HepG2 (cell line): ENCODE measurements at regions not wholly inside any gene's neighbourhood (a gene's known extent, or its start where the extent isn't known, plus 50 kb on each side); places are given as distances from the start of the nearest gene placed in this dataset.
"Not testable (repeated sequence)": the region's sequence is repeated elsewhere in the genome, so short reads cannot be mapped to it uniquely, and the experiment has no call there.

Source experiments
- AFF4 ChIP-seq: sonication (generic); formaldehyde crosslinking; IDR thresholded peaks from 2 replicates; pipeline ENCODE4 v1.4.0; 2020; ENCODE audit warnings: missing genetic modification reagents
- CTCF ChIP-seq: sonication (generic); formaldehyde crosslinking; IDR thresholded peaks from 2 replicates; pipeline ENCODE4 v1.5.0; 2020; ENCODE audit warnings: mild to moderate bottlenecking, missing genetic modification reagents, moderate library complexity
- EZH2 ChIP-seq: conservative IDR thresholded peaks from 2 replicates; pipeline ENCODE4 v1.6.1; 2012; ENCODE audit warnings: mild to moderate bottlenecking, low read depth, low read length, moderate library complexity
- GABPA ChIP-seq, 2 experiments: IDR thresholded peaks; 2 replicates each; pipeline ENCODE4 v1.6.1; 2011 to 2016; ENCODE audit warnings: low read depth in 2 of 2, low read length in 1 of 2, missing biosample characterization in 1 of 2, missing genetic modification characterization in 1 of 2
- ISX ChIP-seq: sonication (generic); formaldehyde crosslinking; conservative IDR thresholded peaks from 2 replicates; pipeline ENCODE4 v1.5.0; 2020; ENCODE audit warnings: missing genetic modification reagents
- TFAP4 ChIP-seq: sonication (generic); IDR thresholded peaks from 2 replicates; pipeline ENCODE4 v1.6.1; 2016; ENCODE audit warnings: low read depth, borderline replicate concordance
- TP53 ChIP-seq: sonication (generic); formaldehyde crosslinking; conservative IDR thresholded peaks from 2 replicates; pipeline ENCODE4 v1.4.0; 2020; ENCODE audit warnings: missing genetic modification reagents
- ZBTB1 ChIP-seq: sonication (generic); formaldehyde crosslinking; IDR thresholded peaks from 2 replicates; pipeline ENCODE4 v1.4.0; 2020; ENCODE audit warnings: missing genetic modification reagents, borderline replicate concordance
- ZBTB7A ChIP-seq: sonication (generic); formaldehyde crosslinking; IDR thresholded peaks from 2 replicates; pipeline ENCODE4 v1.8.0; 2022; ENCODE audit warnings: mild to moderate bottlenecking, missing genetic modification reagents
- ZKSCAN8 ChIP-seq: IDR thresholded peaks from 2 replicates; pipeline ENCODE4 v1.6.1; 2016; ENCODE audit warnings: borderline replicate concordance, missing genetic modification reagents, missing compliant biosample characterization
- ZNF44 ChIP-seq: sonication (generic); formaldehyde crosslinking; IDR thresholded peaks from 2 replicates; pipeline ENCODE4 v1.5.1; 2020; ENCODE audit warnings: mild to moderate bottlenecking, missing genetic modification reagents

- not testable (repeated sequence) for TF ChIP-seq CTCF (CRISPR knock-in tag); ZBTB7A (CRISPR knock-in tag); ZBTB1 (CRISPR knock-in tag); GABPA (IDR thresholded peaks at IDR 0.05; ENCODE audit: low read depth, low read length); GABPA (CRISPR knock-in tag; IDR thresholded peaks at IDR 0.05; ENCODE audit: low read depth); TP53 (CRISPR knock-in tag); TFAP4; ISX (CRISPR knock-in tag); ZKSCAN8; ZNF44 (CRISPR knock-in tag); EZH2; AFF4 (CRISPR knock-in tag)
Measured at GRCh38 chr21:28034334-28034733, 958.3 kb downstream of the LTN1 start.
